Activated CD8-positive, alpha-beta memory T cell treated with anti-CD3 and anti-CD28 coated beads, Interleukin-2, amount 50 U/mL, for 4 hours (primary cell): ENCODE measurements at regions not wholly inside any gene's neighbourhood (a gene's known extent, or its start where the extent isn't known, plus 50 kb on each side); places are given as distances from the start of the nearest gene placed in this dataset.

Source experiments
- DNase-seq: peaks from one replicate; pipeline ENCODE4 v3.0.0-alpha.2; 2020

GRCh38 chr3:194738254-194739093, 52.8 kb downstream of the FAM43A start:
- DNase-seq, result no peak

GRCh38 chr3:194739498-194740284, 54.0 kb downstream of the FAM43A start:
- no peak for DNase-seq

- no peak for DNase-seq
Observed at GRCh38 chr3:194740859-194741491, 55.3 kb downstream of the FAM43A start.

- DNase-seq, result no peak
Observed at GRCh38 chr3:194741916-194742315, 56.2 kb downstream of the FAM43A start.

- DNase-seq, result no peak
Observed at GRCh38 chr3:194744826-194745225, 59.1 kb downstream of the FAM43A start.

- DNase-seq, result no peak
Observed at GRCh38 chr3:194745422-194746184, 59.9 kb downstream of the FAM43A start.

GRCh38 chr3:194748225-194748624, 62.5 kb downstream of the FAM43A start:
- DNase-seq, result no peak

GRCh38 chr3:194749631-194750490, 64.2 kb downstream of the FAM43A start:
- no peak for DNase-seq

- DNase-seq, result no peak
Observed at GRCh38 chr3:194750491-194750828, 64.8 kb downstream of the FAM43A start.

GRCh38 chr3:194755671-194756459, 70.2 kb downstream of the FAM43A start:
- no peak for DNase-seq

- DNase-seq, result no peak
Observed at GRCh38 chr3:194756460-194756779, 70.7 kb downstream of the FAM43A start.

- no peak for DNase-seq
Observed at GRCh38 chr3:194756791-194757325, 71.2 kb downstream of the FAM43A start.

GRCh38 chr3:194757647-194758061, 72.0 kb downstream of the FAM43A start:
- DNase-seq, result no peak

- DNase-seq, result no peak
Observed at GRCh38 chr3:194758716-194759115, 73.0 kb downstream of the FAM43A start.

GRCh38 chr3:194760494-194761137, 74.9 kb downstream of the FAM43A start:
- no peak for DNase-seq

GRCh38 chr3:194761384-194761783, 75.7 kb downstream of the FAM43A start:
- no peak for DNase-seq

- DNase-seq, result no peak
Observed at GRCh38 chr3:194766845-194767244, 81.2 kb downstream of the FAM43A start.

GRCh38 chr3:194767446-194768207, 81.9 kb downstream of the FAM43A start:
- no peak for DNase-seq

- no peak for DNase-seq
Observed at GRCh38 chr3:194768586-194768985, 82.9 kb downstream of the FAM43A start.
